HG02798 (cell line): ENCODE measurements at regions not wholly inside any gene's neighbourhood (a gene's known extent, or its start where the extent isn't known, plus 50 kb on each side); places are given as distances from the start of the nearest gene placed in this dataset.
"Not testable (repeated sequence)": the region's sequence is repeated elsewhere in the genome, so short reads cannot be mapped to it uniquely, and the experiment has no call there.

ENCODE experiments used
- ATAC-seq: cut with Tn5 transposase; IDR thresholded peaks from one replicate; pipeline ENCODE4 v1.9.1; 2021; ENCODE audit warnings: mild to moderate bottlenecking; ENCODE audit not compliant: unreplicated experiment, poor library complexity

DNA sequence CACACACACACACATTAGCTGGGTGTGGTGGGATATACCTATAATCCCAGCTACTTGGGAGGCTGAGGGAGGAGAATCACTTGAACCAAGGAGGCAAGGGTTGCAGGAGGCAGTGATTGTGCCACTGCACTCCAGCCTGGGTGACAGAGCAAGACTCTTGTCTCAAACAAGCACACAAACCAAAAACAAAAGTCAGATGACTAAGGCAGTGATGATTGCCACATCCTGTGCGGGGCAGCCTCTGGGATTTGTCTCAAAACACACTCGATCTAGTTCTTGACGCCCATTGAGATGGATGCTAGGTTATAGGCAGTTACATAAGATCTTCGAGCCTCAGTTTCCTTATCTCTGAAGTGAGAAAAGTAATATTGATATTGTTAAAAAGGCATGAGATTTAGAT, 57.8 kb upstream of the NBPF8 start:
- ATAC-seq, result not testable (repeated sequence)

DNA sequence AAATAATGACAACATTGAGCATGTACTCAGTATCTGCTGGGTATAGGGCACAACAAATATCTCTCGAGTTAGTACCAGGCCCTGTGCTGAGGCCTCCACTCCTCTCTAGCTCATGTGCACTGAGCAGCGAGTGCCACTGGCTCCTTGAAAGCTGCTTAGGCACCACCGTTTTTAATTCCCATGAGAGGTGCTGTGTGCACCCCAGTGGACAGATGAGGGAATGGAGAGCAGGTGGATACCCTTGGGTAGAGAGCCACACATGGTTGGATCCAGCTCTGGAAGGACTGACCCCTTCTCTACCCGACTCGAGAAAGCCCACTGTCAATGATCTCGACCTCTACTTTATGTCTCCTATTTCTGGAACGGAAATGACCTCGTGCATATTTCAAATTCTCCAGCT, 58.7 kb upstream of the NBPF8 start:
- not testable (repeated sequence) for ATAC-seq

- peak; percentile 93 for ATAC-seq
Observed at GRCh38 chr1:120354618-120355184, 60.1 kb upstream of the NBPF8 start.

DNA sequence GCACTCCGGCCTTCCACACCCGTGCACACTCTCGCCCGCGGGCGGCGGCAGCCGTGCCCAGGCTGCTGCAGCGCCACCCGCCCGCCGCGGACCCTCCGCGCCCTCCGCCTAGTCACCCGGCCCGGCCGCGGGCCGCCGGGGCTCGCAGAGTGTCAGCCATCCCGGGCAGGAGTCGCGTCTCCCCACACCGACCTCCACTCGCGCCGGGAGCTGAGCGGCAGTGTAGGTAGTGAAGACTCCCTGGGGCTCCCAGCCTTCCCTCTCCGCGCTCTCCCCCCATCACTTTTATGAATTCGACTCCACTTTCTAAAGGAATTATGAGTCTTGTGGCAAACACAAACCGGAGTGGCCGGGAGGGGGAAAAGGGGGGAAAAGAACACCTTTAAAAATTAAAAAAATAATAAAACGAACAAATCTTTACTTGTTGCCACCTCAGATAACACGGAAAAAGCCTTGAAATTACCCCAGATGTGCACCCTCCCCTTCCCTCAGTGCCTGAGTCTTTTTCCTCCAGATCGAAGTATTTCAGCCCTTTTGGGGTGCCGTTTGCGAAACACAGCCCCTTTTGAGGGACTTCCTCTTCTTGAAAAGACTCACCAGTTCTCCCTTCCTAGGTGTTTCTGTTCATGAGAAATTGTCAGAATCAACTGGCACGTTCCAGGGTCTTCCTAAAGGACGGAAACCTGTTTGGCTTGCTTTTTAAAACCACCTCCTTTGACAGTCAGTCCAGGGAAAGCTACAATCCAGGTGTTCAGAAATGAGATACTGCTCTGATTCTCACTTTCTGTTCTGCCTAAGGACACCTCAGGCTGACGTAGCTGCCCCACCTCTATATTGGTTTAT, 72.4 kb upstream of the NBPF8 start:
- not testable (repeated sequence) for ATAC-seq

DNA sequence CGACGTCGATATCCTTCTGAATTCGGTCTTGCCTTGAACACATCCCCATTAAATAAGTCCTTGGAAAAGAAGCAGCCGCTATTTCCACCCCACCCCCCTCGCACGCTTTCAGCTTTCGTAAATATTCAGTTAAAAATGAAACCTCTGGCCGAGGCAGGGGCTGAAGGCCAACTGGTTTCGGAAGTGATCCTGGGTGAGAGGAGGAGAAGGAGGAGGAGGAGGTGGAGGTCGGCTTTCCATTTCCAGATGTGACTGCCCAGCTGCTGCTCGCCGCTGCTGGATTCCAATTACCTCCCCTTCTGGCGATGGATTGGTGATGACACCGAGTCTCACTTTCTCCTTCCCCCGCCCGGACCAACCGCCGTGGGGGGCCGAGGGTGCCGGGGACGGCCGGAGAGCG, 73.1 kb upstream of the NBPF8 start:
- ATAC-seq, result not testable (repeated sequence)

DNA sequence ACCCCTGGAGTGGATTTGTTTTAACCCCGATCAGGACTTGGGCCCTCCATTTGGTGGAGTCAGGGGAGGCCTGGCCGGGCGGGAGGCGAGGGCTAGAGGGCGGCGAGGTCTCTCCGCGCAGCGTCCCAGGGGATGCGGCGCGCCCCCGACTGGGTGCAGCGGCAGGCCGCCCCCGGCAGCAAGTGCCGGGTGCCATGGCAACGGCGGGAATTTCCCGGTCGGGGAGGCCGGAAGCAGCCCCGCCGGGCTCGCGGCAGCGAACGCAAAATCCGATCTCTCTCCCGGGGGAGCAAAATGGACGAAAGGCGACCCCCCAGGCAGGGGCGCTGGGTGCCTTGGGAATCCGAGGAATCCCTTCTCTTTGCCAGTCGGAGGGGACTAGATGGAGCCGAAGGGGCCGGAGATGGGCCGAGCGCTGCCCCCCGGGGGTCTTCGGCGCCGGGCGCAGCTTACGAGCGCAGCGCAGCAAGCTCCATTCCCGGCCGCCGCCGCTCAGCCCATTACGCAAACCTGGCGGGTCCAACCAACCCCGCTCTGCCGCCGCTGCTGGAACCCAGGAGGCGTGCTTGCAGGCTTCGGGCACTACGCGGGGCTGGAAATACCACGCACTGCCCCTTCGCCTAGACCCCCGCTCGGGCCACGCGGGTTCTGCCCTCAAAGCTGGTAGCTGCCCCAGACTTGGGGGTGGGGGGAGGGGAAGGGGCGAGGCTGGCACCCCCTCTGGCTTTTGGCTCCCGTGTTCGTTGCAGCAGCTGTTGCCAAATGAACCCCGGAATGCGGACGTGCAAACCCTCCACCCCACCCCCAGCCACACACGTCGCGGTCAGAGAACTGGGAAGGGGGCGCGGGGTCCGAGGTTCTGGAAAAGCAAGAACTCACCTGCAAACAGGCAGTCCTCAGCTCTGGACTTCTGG, 73.7 kb upstream of the NBPF8 start:
- not testable (repeated sequence) for ATAC-seq

DNA sequence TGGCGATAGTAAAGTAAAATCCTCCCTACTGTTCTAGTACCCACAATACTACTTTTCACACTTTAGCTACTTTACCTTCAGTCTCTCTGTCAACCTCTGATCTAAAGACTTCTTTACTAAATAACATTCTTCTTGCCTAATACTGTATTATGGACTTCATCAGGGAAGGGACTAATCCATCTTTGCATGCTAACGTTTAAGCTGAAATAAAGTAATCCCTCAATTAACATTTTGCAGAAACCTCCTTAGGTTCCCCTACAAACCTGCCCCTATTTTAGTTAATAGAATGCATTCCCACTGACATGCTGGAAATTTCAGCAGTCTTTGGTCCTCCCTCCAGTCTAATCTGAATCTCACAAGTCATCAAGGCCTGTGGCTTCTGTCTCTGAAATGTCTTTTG, 99.1 kb upstream of the NBPF8 start:
- ATAC-seq, result not testable (repeated sequence)

DNA sequence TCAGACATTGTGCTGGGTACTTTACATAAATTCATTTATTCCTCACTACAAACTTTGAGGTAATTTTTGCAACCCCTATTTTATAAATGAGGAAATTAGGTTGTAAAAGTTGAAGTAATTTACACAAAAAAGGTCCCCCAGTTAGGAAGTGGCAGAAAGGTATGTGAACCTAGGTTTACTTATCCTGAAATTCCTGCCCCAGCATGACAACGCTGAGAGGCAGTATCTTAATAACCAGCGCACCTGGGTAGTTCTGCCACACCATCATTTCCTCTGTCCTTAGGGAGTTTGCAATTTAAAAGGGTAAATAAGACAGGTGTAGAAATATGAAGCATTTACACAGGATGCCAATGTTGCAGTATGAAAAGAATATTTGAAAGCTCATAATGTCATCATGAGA, 102.9 kb upstream of the NBPF8 start:
- not testable (repeated sequence) for ATAC-seq

DNA sequence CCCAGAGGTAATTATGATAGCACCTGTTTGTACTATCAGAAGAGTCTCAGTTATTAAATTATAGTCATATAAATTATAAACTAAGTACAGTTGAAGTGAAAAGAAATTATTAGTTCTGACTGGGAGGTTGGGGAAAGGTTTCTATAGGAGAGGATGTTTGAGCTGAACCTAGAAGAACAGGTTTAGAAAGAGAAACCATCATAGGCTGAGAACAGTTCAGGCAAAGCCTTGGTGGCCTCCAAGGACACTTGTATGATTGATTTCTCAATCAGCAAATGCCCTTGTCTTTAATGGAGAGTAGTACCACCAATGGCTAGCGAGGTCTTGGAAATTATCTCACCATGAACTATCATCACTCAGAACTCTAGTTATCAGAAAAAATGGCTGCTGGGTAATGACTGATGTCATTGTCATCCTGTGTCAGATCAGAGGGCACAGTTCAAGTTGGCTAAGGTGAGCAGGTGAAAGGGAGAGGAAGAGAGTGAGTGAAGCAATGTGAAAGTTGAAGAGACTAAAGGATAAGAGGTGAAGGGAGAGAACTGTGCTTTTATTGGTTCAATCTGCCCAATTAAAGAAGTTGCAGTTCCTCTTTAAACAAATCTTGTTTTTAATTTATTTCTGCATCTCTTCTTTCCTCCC, 105.8 kb upstream of the NBPF8 start:
- ATAC-seq, result not testable (repeated sequence)

DNA sequence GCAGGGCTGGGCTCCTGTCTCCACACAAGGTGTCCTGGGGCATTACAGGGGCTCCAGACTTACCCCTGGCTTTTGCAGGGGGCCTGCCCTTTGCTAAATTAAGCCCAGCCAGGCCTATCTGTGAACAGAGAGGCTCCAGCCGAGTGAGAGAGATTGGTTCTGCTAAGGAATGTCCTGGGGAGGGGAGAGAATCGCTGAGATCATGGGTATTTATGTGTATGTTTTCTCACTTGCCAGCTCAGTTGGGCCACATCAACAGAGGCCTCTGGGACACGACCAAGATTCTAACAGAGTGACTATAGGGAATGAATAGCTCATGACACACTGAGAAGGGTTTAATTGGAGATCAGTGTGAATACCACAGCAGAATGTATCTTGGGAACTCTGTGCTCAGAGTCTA, 109.8 kb upstream of the NBPF8 start:
- not testable (repeated sequence) for ATAC-seq

DNA sequence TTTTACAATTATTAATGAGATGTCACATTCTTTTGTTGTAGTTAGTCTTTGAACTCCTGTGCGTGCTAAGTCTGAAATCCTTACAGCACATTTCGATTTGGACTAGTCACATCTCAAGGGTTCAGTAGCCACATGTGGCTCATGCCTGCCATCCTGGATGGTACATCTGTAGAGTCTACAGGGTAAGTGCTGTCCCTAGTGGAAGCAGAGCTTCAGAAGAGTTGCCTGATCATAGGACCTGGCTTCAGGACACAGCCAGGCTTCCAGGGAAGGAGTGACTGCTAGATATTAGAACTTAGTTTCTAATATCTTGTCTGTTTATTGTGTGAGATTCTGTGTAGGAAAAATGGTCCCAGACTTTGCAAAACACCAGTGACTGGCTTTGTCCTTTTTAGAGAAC, 110.5 kb upstream of the NBPF8 start:
- ATAC-seq, result not testable (repeated sequence)

- not testable (repeated sequence) for ATAC-seq
Observed at GRCh38 chr1:120299433-120300057, 115.3 kb upstream of the NBPF8 start.

DNA sequence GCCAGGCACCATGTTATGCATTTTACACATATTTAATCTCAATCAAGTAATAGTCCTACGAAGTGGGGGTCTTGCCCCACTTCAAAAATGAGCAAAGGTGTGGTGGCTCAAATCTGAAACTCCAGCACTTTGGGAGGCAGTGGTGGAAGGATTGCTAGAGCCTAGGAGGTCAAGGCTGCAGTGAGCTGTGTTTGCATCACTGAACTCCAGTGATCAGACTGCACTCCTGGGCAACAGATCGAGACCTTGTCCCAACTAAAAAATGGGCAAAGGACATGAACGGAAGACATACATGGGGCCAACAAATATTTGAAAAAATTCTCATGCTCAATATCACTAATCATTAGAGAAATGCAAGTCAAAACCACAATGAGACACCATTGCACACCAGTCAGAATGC, 116.3 kb upstream of the NBPF8 start:
- ATAC-seq, result not testable (repeated sequence)

DNA sequence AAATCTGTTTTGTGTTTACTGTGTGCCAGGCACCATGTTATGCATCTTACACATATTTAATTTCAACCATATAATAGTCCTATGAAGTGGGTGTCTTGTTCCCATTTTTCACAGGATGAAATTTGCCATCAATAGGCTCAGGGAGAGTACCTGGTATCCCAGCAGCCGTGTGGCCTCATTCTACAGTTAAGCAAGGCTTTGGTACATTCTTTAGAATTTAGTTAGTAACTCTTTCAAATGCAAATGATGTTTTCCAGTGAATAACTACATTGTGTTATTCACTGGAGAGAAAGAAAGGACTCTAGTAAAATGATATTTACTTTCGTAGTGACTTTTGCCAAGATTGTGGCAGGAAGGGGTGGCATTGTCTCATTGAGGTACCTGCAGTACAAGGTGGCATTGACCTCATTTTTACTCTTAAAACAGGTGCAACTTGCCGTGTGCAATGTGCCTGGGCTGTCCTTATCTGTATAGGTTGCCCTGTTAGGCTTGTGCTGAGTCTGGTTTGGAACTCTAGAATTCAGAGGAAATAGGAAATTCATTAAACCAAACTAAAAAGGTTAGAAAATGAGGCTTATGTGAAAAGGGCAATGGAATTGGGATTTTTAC, 117.4 kb upstream of the NBPF8 start:
- ATAC-seq, result not testable (repeated sequence)

DNA sequence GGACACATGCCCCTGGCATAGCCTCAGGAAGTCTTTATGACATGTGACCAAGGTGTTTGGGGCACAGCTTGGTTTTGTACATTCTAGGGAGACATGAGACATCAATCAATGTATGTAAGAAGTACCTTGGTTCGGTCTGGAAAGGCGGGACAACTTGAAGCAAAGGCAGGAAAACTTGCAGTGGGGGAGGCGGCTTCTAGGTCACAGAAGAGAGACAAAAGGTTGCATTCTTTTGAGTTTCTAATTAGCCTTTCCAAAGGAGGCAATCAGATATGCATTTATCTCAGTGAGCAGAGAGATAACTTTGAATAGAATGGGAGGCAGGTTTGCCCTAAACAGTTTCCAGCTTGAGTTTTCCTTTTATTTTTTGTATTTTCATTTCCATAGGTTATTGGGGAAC, 113.8 kb upstream of the SEC22B start:
- ATAC-seq, result not testable (repeated sequence)

DNA sequence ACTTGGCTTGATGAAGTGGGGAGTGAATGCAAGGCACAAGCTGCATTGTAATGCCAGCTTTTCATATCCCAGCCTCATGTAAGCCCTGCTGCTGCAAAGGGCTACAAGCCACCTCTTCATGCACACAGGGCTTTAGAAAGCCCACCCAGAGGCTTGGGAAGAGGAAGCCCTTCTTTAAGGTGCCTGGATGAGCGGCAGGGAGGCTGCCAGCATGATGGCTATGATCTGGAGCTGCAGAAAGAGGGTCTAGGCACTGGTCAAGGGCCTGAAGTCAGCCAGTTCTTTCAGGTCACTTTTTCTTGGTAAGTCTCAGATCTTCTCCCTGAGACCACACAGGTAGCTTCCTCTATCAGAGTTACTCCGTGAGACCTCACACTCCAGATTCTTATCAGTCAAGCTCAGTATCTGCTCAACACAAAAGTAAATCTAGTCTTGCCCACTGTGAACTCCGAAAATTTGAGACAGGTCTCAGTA, 113.3 kb upstream of the SEC22B start:
- not testable (repeated sequence) for ATAC-seq

- ATAC-seq, result not testable (repeated sequence)
Observed at GRCh38 chr1:120288814-120289600, 112.7 kb upstream of the SEC22B start.

DNA sequence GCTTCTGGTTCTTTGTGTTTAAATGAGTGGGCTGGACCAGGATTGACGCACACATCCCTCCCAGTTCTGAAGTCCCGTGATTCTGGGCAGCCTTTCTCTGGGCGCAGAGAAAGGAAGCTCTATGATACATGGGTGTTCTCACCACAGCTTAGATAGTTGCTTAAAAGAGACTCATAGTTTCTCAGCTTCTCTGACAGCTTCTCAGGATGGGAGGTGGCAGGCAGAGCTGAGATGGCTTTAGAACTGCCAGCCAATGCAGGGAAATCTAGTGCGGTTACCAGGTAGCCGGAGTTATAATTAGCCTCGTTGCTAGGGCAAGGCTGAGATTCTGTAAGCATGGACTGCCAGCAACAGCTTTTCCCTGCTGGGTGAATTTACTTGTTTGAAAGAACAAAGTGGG, 111.8 kb upstream of the SEC22B start:
- not testable (repeated sequence) for ATAC-seq
